Upper lobe of left lung (tissue), 4 donors: ENCODE measurements at regions not wholly inside any gene's neighbourhood (a gene's known extent, or its start where the extent isn't known, plus 50 kb on each side); places are given as distances from the start of the nearest gene placed in this dataset.

ENCODE experiments used
- CTCF ChIP-seq, 6 experiments: fragments of 450-650 bp in 4 of 6; fragments of 200-600 bp in 2 of 6; sonication (generic) in 2 of 6; IDR thresholded peaks; one replicate each; pipeline ENCODE4 v1.5.1; 2016 to 2019; ENCODE audit warnings: antibody characterized with exemption in 6 of 6
- POLR2A ChIP-seq, 4 donors: fragments of 450-650 bp; IDR thresholded peaks; one replicate each; pipeline ENCODE4 v1.5.1; 2016 to 2017; ENCODE audit warnings: antibody characterized with exemption in 4 of 4, mild to moderate bottlenecking in 2 of 4

- no peak for TF ChIP-seq POLR2A (IDR thresholded peaks at IDR 0.05)
- TF ChIP-seq CTCF (IDR thresholded peaks at IDR 0.05): no peak
Measured at GRCh38 chr16:87008664-87009063, 308.5 kb downstream of the C16orf95 start.
